WTC11 (cell line): ENCODE measurements at regions not wholly inside any gene's neighbourhood (a gene's known extent, or its start where the extent isn't known, plus 50 kb on each side); places are given as distances from the start of the nearest gene placed in this dataset.
A peak's percentile ranks its signal among the peaks of the same experiment; 100 is the strongest.

ENCODE experiments used
- ATAC-seq: fragments of 200-7000 bp; cut with Tn5 transposase; 2 replicates; pipeline ENCODE4 v1.10.0; 2021; ENCODE audit warnings: mild to moderate bottlenecking, moderate library complexity
- CTCF ChIA-PET: fragments of 300-600 bp; sonication (Branson Sonifier 250); formaldehyde crosslinking; loops from one replicate; lab custom pipeline; 2021; ENCODE audit warnings: antibody characterized with exemption; lab: Charles Lee
- POLR2A ChIA-PET: fragments of 350-600 bp; sonication (Branson Sonifier 250); formaldehyde crosslinking; loops from one replicate; lab custom pipeline; 2021; ENCODE audit warnings: antibody characterized with exemption; lab: Charles Lee
- DNase-seq: peaks from one replicate; pipeline ENCODE4 v3.0.0; 2021; ENCODE audit warnings: low spot score
- H3K27ac Mint-ChIP-seq: 2 replicates; pipeline ENCODE4 v1.8.0; 2021; ENCODE audit warnings: mixed read lengths
- H3K27me3 Mint-ChIP-seq: 2 replicates; pipeline ENCODE4 v1.8.0; 2021; ENCODE audit warnings: low read depth, mild to moderate bottlenecking, moderate library complexity, mixed read lengths
- H3K36me3 Mint-ChIP-seq: 2 replicates; pipeline ENCODE4 v1.8.0; 2021; ENCODE audit warnings: mixed read lengths
- H3K4me1 Mint-ChIP-seq: 2 replicates; pipeline ENCODE4 v1.8.0; 2022; ENCODE audit warnings: mixed read lengths
- H3K4me3 Mint-ChIP-seq: 2 replicates; pipeline ENCODE4 v1.8.0; 2021; ENCODE audit warnings: mild to moderate bottlenecking, moderate library complexity, mixed read lengths
- H3K9me3 Mint-ChIP-seq: 2 replicates; pipeline ENCODE4 v1.8.0; 2021; ENCODE audit warnings: mixed read lengths
- CTCF ChIP-seq: fragments of 200-600 bp; IDR thresholded peaks from 2 replicates; pipeline ENCODE4 v1.8.0; 2022; ENCODE audit warnings: antibody characterized with exemption
- FOXJ3 ChIP-seq: sonication (generic); formaldehyde crosslinking; IDR thresholded peaks from 2 replicates; pipeline ENCODE4 v1.9.0; 2021; ENCODE audit warnings: missing genetic modification reagents, mild to moderate bottlenecking, borderline replicate concordance
- GTF2I ChIP-seq: fragments of 250-450 bp; sonication (Bioruptor Pico); conservative IDR thresholded peaks from 2 replicates; pipeline ENCODE4 v1.4.0; 2021; ENCODE audit warnings: mild to moderate bottlenecking
- JUN ChIP-seq: sonication (generic); formaldehyde crosslinking; IDR thresholded peaks from 2 replicates; pipeline ENCODE4 v1.8.0; 2023; ENCODE audit warnings: mild to moderate bottlenecking, missing genetic modification reagents
- NFATC4 ChIP-seq: fragments of 250-450 bp; sonication (Bioruptor Pico); IDR thresholded peaks from 2 replicates; pipeline ENCODE4 v1.9.0; 2021; ENCODE audit warnings: mild to moderate bottlenecking
- NR3C1 ChIP-seq: sonication (generic); formaldehyde crosslinking; conservative IDR thresholded peaks from 2 replicates; pipeline ENCODE4 v1.8.1; 2023; ENCODE audit warnings: low read depth, mild to moderate bottlenecking, missing genetic modification reagents
- PRDM15 ChIP-seq: sonication (generic); formaldehyde crosslinking; IDR thresholded peaks from 2 replicates; pipeline ENCODE4 v1.8.0; 2022; ENCODE audit warnings: missing genetic modification reagents
- STAT6 ChIP-seq: sonication (generic); formaldehyde crosslinking; conservative IDR thresholded peaks from 2 replicates; pipeline ENCODE4 v1.8.1; 2023; ENCODE audit warnings: mild to moderate bottlenecking, low read depth, missing genetic modification reagents, moderate library complexity
- ZBTB21 ChIP-seq: sonication (generic); formaldehyde crosslinking; IDR thresholded peaks from 2 replicates; pipeline ENCODE4 v1.8.1; 2023; ENCODE audit warnings: mild to moderate bottlenecking, missing genetic modification reagents, borderline replicate concordance
- ZNF263 ChIP-seq: sonication (generic); formaldehyde crosslinking; IDR thresholded peaks from 2 replicates; pipeline ENCODE4 v1.8.1; 2022; ENCODE audit warnings: low read depth, mild to moderate bottlenecking, moderate library complexity, missing genetic modification reagents

- TF ChIP-seq PRDM15 (CRISPR knock-in tag) (peak; percentile 72), ZNF263 (CRISPR knock-in tag) (peak; percentile 52; the same call in 1 of the 2 replicates), GTF2I (0 out of 2 replicates have a peak, but pooled peaks have one; percentile 59), NR3C1 (CRISPR knock-in tag) (no peak)
These were observed 258.1 kb downstream of the LRFN2 start (continued) for GRCh38 chr6:40328986-40329545.

- no peaks in the 10 kb centered on the region for H3K36me3 Mint-ChIP-seq
- TF ChIP-seq CTCF (peak; percentile 79), ZBTB21 (CRISPR knock-in tag) (0 out of 2 replicates have a peak, but pooled peaks have one; percentile 55), FOXJ3 (CRISPR knock-in tag) (no peak), STAT6 (CRISPR knock-in tag) (0 out of 2 replicates have a peak, but pooled peaks have one; percentile 75)
- ChIA-PET POLR2A (interaction anchor here (0.7 kb wide), 1 partner anchor 19 kb away, joined by 3 read pairs; no protein-coding TSS in a partner anchor), CTCF (interaction anchor here (0.6 to 9.6 kb wide), 78 partner anchors 9 to 710 kb away, joined by 3 to 130 read pairs (median 4); partner anchors contain the start of genes LRFN2 and UNC5CL)
- peak overlapping the region; percentile 42 for H3K27ac Mint-ChIP-seq
- H3K4me1 Mint-ChIP-seq: peaks cover 70% of the 10 kb centered on the region
- no peaks in the 10 kb centered on the region for H3K9me3 Mint-ChIP-seq
- peak; percentile 84 for DNase-seq
- H3K27me3 Mint-ChIP-seq: peaks cover 20% of the 10 kb centered on the region
- peak; percentile 80 for ATAC-seq
- H3K4me3 Mint-ChIP-seq: peak overlapping the region; percentile 34
These were observed 258.7 kb downstream of the LRFN2 start for GRCh38 chr6:40328386-40328985.

- TF ChIP-seq JUN (CRISPR knock-in tag): no peak
- TF ChIP-seq FOXJ3 (CRISPR knock-in tag): no peak
- TF ChIP-seq NFATC4 (CRISPR knock-in tag): no peak
- Mint-ChIP-seq H3K4me1 (peaks cover 79% of the 10 kb centered on the region), H3K27ac (no peak overlapping the region), H3K4me3 (no peak overlapping the region), H3K27me3 (peaks cover 13% of the 10 kb centered on the region), H3K36me3 (no peaks in the 10 kb centered on the region), H3K9me3 (no peaks in the 10 kb centered on the region)
- ATAC-seq (no peak), DNase-seq (no peak)
- POLR2A ChIA-PET: interaction anchor here (0.8 kb wide), 1 partner anchor 519 kb away, joined by 3 read pairs; no protein-coding TSS in a partner anchor
- CTCF ChIA-PET: interaction anchor here (1.1 to 9.6 kb wide), 7 partner anchors 11 to 346 kb away, joined by 3 to 130 read pairs (median 16); partner anchors contain the start of gene LRFN2
These were observed 260.3 kb downstream of the LRFN2 start for GRCh38 chr6:40326714-40327421.
